GM18517 (cell line): ENCODE measurements at regions not wholly inside any gene's neighbourhood (a gene's known extent, or its start where the extent isn't known, plus 50 kb on each side); places are given as distances from the start of the nearest gene placed in this dataset.

Source experiments
- ATAC-seq: cut with Tn5 transposase; IDR thresholded peaks from one replicate; pipeline ENCODE4 v1.9.1; 2021; ENCODE audit warnings: mild to moderate bottlenecking, moderate library complexity; ENCODE audit not compliant: unreplicated experiment

GRCh38 chr13:85742355-85742754, 56.9 kb downstream of the SLITRK6 start:
- ATAC-seq = no peak

- ATAC-seq = no peak
These were observed 58.2 kb downstream of the SLITRK6 start for GRCh38 chr13:85741017-85741416.

- no peak for ATAC-seq
These were observed 60.4 kb downstream of the SLITRK6 start for GRCh38 chr13:85738696-85739320.

- no peak for ATAC-seq
These were observed 61.3 kb downstream of the SLITRK6 start for GRCh38 chr13:85737952-85738351.

- ATAC-seq = no peak
These were observed 69.9 kb downstream of the SLITRK6 start for GRCh38 chr13:85729296-85729695.

- ATAC-seq = no peak
These were observed 70.4 kb downstream of the SLITRK6 start for GRCh38 chr13:85728811-85729210.

GRCh38 chr13:85725433-85725832, 73.8 kb downstream of the SLITRK6 start:
- no peak for ATAC-seq

GRCh38 chr13:85724546-85725432, 74.4 kb downstream of the SLITRK6 start:
- ATAC-seq = no peak

GRCh38 chr13:85719749-85720148, 79.5 kb downstream of the SLITRK6 start:
- no peak for ATAC-seq

- ATAC-seq = no peak
These were observed 81.3 kb downstream of the SLITRK6 start for GRCh38 chr13:85717921-85718320.

GRCh38 chr13:85710545-85710944, 88.7 kb downstream of the SLITRK6 start:
- ATAC-seq = no peak

GRCh38 chr13:85709721-85710120, 89.5 kb downstream of the SLITRK6 start:
- ATAC-seq = no peak

- no peak for ATAC-seq
These were observed 90.1 kb downstream of the SLITRK6 start for GRCh38 chr13:85709072-85709471.

- no peak for ATAC-seq
These were observed 98.3 kb downstream of the SLITRK6 start for GRCh38 chr13:85700906-85701305.

- ATAC-seq = no peak
These were observed 101.0 kb downstream of the SLITRK6 start for GRCh38 chr13:85698256-85698655.

- ATAC-seq = no peak
These were observed 104.2 kb downstream of the SLITRK6 start for GRCh38 chr13:85694992-85695391.

- no peak for ATAC-seq
These were observed 105.2 kb downstream of the SLITRK6 start for GRCh38 chr13:85693889-85694511.

GRCh38 chr13:85690368-85690767, 108.9 kb downstream of the SLITRK6 start:
- ATAC-seq = no peak

- no peak for ATAC-seq
These were observed 113.8 kb downstream of the SLITRK6 start for GRCh38 chr13:85685436-85685835.

- no peak for ATAC-seq
These were observed 123.9 kb downstream of the SLITRK6 start for GRCh38 chr13:85675151-85675907.

- ATAC-seq = no peak
These were observed 127.9 kb downstream of the SLITRK6 start for GRCh38 chr13:85671336-85671735.
